Endothelial cell (in vitro differentiated cells): ENCODE measurements at regions not wholly inside any gene's neighbourhood (a gene's known extent, or its start where the extent isn't known, plus 50 kb on each side); places are given as distances from the start of the nearest gene placed in this dataset.
"Not testable (repeated sequence)": the region's sequence is repeated elsewhere in the genome, so short reads cannot be mapped to it uniquely, and the experiment has no call there.

Experiments used
- DNase-seq: peaks from one replicate; pipeline ENCODE4 v3.0.0; 2021; ENCODE audit warnings: low spot score
- H3K27ac Mint-ChIP-seq: one replicate; pipeline ENCODE4 v1.8.0; 2021; ENCODE audit warnings: mixed read lengths, inconsistent platforms; ENCODE audit not compliant: unreplicated experiment
- H3K27me3 Mint-ChIP-seq: one replicate; pipeline ENCODE4 v1.8.0; 2021; ENCODE audit warnings: mild to moderate bottlenecking, moderate library complexity, mixed read lengths, inconsistent platforms; ENCODE audit not compliant: unreplicated experiment
- H3K36me3 Mint-ChIP-seq: one replicate; pipeline ENCODE4 v1.8.0; 2021; ENCODE audit warnings: mild to moderate bottlenecking, low read depth, mixed read lengths, inconsistent platforms; ENCODE audit not compliant: unreplicated experiment
- H3K4me1 Mint-ChIP-seq: one replicate; pipeline ENCODE4 v1.8.0; 2021; ENCODE audit warnings: mild to moderate bottlenecking, mixed read lengths, inconsistent platforms; ENCODE audit not compliant: unreplicated experiment
- H3K4me3 Mint-ChIP-seq: one replicate; pipeline ENCODE4 v1.8.0; 2021; ENCODE audit warnings: mild to moderate bottlenecking, mixed read lengths, inconsistent platforms; ENCODE audit not compliant: unreplicated experiment
- H3K9me3 Mint-ChIP-seq: one replicate; pipeline ENCODE4 v1.8.0; 2021; ENCODE audit warnings: mixed read lengths, inconsistent platforms; ENCODE audit not compliant: unreplicated experiment
- CTCF ChIP-seq: fragments of 200-600 bp; sonication (generic); IDR thresholded peaks from one replicate; pipeline ENCODE4 v1.5.0; 2021; ENCODE audit warnings: antibody characterized with exemption; ENCODE audit not compliant: unreplicated experiment

DNA sequence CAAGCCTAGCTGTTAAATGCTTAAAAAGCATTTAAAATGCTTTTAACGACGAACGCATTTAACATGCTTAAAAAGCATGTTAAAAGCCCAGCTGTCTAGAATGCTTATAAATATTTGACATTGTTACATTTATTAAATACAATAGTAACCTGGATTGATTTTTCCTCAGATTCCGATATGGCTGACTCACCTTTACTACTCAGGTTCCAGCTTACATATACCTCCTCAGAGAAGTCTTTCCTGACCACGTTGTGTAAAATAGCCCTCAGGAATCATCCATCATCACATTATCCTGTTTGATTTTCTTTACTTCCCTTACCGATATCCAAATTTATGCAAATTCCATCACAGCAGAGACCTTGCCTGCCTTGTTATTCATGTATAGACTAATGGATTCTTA is 51.4 kb downstream of the SLC41A2 start:
- H3K36me3 Mint-ChIP-seq: no peaks in the 10 kb centered on the region
- peaks cover 3% of the 10 kb centered on the region for H3K27me3 Mint-ChIP-seq
- H3K4me3 Mint-ChIP-seq: no peak overlapping the region
- H3K4me1 Mint-ChIP-seq: no peaks in the 10 kb centered on the region
- no peaks in the 10 kb centered on the region for H3K9me3 Mint-ChIP-seq
- H3K27ac Mint-ChIP-seq: no peak overlapping the region
- no peak for DNase-seq
- no peak for TF ChIP-seq CTCF

- H3K9me3 Mint-ChIP-seq, H3K27ac Mint-ChIP-seq, H3K4me3 Mint-ChIP-seq, H3K27me3 Mint-ChIP-seq, DNase-seq, H3K4me1 Mint-ChIP-seq, H3K36me3 Mint-ChIP-seq: not testable (repeated sequence)
Measured at GRCh38 chr12:104905446-104905845, 52.6 kb downstream of the SLC41A2 start.

DNA sequence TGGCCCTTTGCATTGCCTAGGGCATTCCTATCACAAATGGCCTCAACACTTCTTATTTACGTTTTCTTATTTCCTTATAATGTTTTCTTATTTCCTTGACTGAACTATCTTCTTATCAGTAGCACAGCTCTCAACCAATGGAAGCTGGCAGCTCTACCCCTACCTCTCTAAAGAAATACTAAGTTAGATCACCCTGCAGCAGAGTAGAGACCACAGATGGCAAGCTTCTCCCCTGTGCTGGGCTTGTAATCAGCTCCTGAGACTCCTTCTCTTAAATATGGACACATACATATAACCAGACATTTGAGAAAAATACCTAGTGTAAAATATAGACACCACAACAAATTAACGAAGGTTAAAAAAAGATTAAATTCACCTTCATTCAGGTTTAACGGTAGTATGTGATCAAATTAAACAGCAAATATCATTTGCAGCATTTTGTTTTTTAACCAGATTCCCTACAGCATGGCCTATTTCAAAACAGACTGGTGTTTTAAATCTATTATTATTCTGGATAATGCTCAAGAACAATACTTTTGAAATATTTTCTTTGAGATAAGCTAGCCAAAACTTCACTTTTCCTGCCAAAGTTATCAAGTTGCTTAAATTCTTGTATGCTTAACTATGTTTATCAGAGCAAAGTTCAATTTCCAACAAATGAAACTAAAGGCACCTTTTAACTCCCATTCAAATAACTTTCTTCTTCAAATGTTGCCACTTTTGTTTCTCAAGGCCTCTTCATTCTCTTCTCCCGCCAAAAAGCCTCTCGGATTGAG is 54.3 kb downstream of the SLC41A2 start:
- H3K36me3 Mint-ChIP-seq: no peaks in the 10 kb centered on the region
- no peak overlapping the region for H3K27ac Mint-ChIP-seq
- H3K4me3 Mint-ChIP-seq: no peak overlapping the region
- TF ChIP-seq CTCF: no peak
- H3K9me3 Mint-ChIP-seq: no peaks in the 10 kb centered on the region
- H3K4me1 Mint-ChIP-seq: no peaks in the 10 kb centered on the region
- DNase-seq: no peak
- peaks cover 3% of the 10 kb centered on the region for H3K27me3 Mint-ChIP-seq

- TF ChIP-seq CTCF: no peak
- no peak for DNase-seq
- Mint-ChIP-seq H3K27me3 (peaks cover 3% of the 10 kb centered on the region), H3K4me3 (no peak overlapping the region), H3K4me1 (no peaks in the 10 kb centered on the region), H3K36me3 (no peaks in the 10 kb centered on the region), H3K9me3 (no peaks in the 10 kb centered on the region), H3K27ac (no peak overlapping the region)
Measured at GRCh38 chr12:104902125-104902524, 56.0 kb downstream of the SLC41A2 start.

DNA sequence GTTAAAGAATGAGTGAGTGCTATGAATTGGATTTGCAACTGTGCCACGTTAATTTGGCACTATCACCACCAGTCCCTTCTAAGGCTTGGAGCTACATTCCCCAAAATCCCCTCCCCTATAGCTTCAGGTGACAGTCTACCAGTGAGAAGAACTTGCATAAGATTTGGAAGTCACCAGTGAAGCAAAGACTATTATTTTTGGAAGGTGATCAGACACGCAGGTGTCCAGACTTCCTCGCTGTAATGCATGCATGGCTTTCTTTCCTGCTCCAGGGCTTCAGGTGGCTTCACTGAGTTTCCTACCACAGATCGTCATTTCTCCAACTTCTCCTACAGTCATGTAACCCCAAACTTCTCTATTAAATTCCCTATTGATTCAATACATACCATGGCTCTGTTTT is 61.4 kb downstream of the SLC41A2 start:
- TF ChIP-seq CTCF: no peak
- Mint-ChIP-seq H3K4me3 (no peak overlapping the region), H3K27ac (no peak overlapping the region), H3K4me1 (no peaks in the 10 kb centered on the region), H3K9me3 (no peaks in the 10 kb centered on the region), H3K27me3 (no peaks in the 10 kb centered on the region), H3K36me3 (no peaks in the 10 kb centered on the region)
- no peak for DNase-seq
